Uterus (tissue), 2 donors: ENCODE measurements at regions not wholly inside any gene's neighbourhood (a gene's known extent, or its start where the extent isn't known, plus 50 kb on each side); places are given as distances from the start of the nearest gene placed in this dataset.

Source experiments
- CTCF ChIP-seq, 4 experiments: fragments of 200-600 bp in 2 of 4; fragments of 450-650 bp in 2 of 4; sonication (generic) in 2 of 4; IDR thresholded peaks; one replicate each; pipeline ENCODE4 v1.5.1; 2016 to 2019; ENCODE audit warnings: antibody characterized with exemption in 4 of 4, mild to moderate bottlenecking in 2 of 4, moderate library complexity in 1 of 4
- POLR2A ChIP-seq, 2 donors: fragments of 450-650 bp; IDR thresholded peaks; one replicate each; pipeline ENCODE4 v1.6.1; 2016; ENCODE audit warnings: antibody characterized with exemption in 2 of 2, mild to moderate bottlenecking in 1 of 2, moderate library complexity in 1 of 2

- TF ChIP-seq CTCF (IDR thresholded peaks at IDR 0.05), result no peak
- TF ChIP-seq POLR2A (IDR thresholded peaks at IDR 0.05), result no peak
Observed at GRCh38 chr2:6025391-6025790, 333.2 kb downstream of the SOX11 start.
